WTC11 (cell line): ENCODE measurements at regions not wholly inside any gene's neighbourhood (a gene's known extent, or its start where the extent isn't known, plus 50 kb on each side); places are given as distances from the start of the nearest gene placed in this dataset.

ENCODE experiments used
- ATAC-seq: fragments of 200-7000 bp; cut with Tn5 transposase; 2 replicates; pipeline ENCODE4 v1.10.0; 2021; ENCODE audit warnings: mild to moderate bottlenecking, moderate library complexity
- CTCF ChIA-PET: fragments of 300-600 bp; sonication (Branson Sonifier 250); formaldehyde crosslinking; loops from one replicate; lab custom pipeline; 2021; ENCODE audit warnings: antibody characterized with exemption; lab: Charles Lee
- POLR2A ChIA-PET: fragments of 350-600 bp; sonication (Branson Sonifier 250); formaldehyde crosslinking; loops from one replicate; lab custom pipeline; 2021; ENCODE audit warnings: antibody characterized with exemption; lab: Charles Lee
- DNase-seq: peaks from one replicate; pipeline ENCODE4 v3.0.0; 2021; ENCODE audit warnings: low spot score
- H3K27ac Mint-ChIP-seq: 2 replicates; pipeline ENCODE4 v1.8.0; 2021; ENCODE audit warnings: mixed read lengths
- H3K27me3 Mint-ChIP-seq: 2 replicates; pipeline ENCODE4 v1.8.0; 2021; ENCODE audit warnings: low read depth, mild to moderate bottlenecking, moderate library complexity, mixed read lengths
- H3K36me3 Mint-ChIP-seq: 2 replicates; pipeline ENCODE4 v1.8.0; 2021; ENCODE audit warnings: mixed read lengths
- H3K4me1 Mint-ChIP-seq: 2 replicates; pipeline ENCODE4 v1.8.0; 2022; ENCODE audit warnings: mixed read lengths
- H3K4me3 Mint-ChIP-seq: 2 replicates; pipeline ENCODE4 v1.8.0; 2021; ENCODE audit warnings: mild to moderate bottlenecking, moderate library complexity, mixed read lengths
- H3K9me3 Mint-ChIP-seq: 2 replicates; pipeline ENCODE4 v1.8.0; 2021; ENCODE audit warnings: mixed read lengths
- CBFB ChIP-seq: sonication (generic); formaldehyde crosslinking; IDR thresholded peaks from 2 replicates; pipeline ENCODE4 v1.8.1; 2022; ENCODE audit warnings: mild to moderate bottlenecking, low read depth, missing genetic modification reagents
- CTCF ChIP-seq: fragments of 200-600 bp; IDR thresholded peaks from 2 replicates; pipeline ENCODE4 v1.8.0; 2022; ENCODE audit warnings: antibody characterized with exemption
- E2F5 ChIP-seq: sonication (generic); formaldehyde crosslinking; IDR thresholded peaks from 2 replicates; pipeline ENCODE4 v1.8.1; 2022; ENCODE audit warnings: mild to moderate bottlenecking, moderate library complexity, missing genetic modification reagents
- EMX1 ChIP-seq: fragments of 250-450 bp; sonication (Bioruptor Pico); IDR thresholded peaks from 2 replicates; pipeline ENCODE4 v1.8.0; 2021; ENCODE audit warnings: mild to moderate bottlenecking
- FOXP4 ChIP-seq: sonication (generic); formaldehyde crosslinking; IDR thresholded peaks from 2 replicates; pipeline ENCODE4 v1.8.0; 2022; ENCODE audit warnings: mild to moderate bottlenecking, missing genetic modification reagents
- IRF2 ChIP-seq: sonication (generic); formaldehyde crosslinking; IDR thresholded peaks from 2 replicates; pipeline ENCODE4 v1.8.0; 2022; ENCODE audit warnings: low read depth, missing genetic modification reagents, borderline replicate concordance
- MLX ChIP-seq: sonication (generic); formaldehyde crosslinking; IDR thresholded peaks from 2 replicates; pipeline ENCODE4 v1.8.1; 2023; ENCODE audit warnings: mild to moderate bottlenecking, missing genetic modification reagents, moderate library complexity
- RELA ChIP-seq: sonication (generic); formaldehyde crosslinking; IDR thresholded peaks from 2 replicates; pipeline ENCODE4 v1.8.1; 2022; ENCODE audit warnings: missing genetic modification reagents, mild to moderate bottlenecking, borderline replicate concordance
- SMAD3 ChIP-seq: sonication (generic); formaldehyde crosslinking; IDR thresholded peaks from 2 replicates; pipeline ENCODE4 v1.8.0; 2022; ENCODE audit warnings: missing genetic modification reagents, mild to moderate bottlenecking, borderline replicate concordance
- TCF7 ChIP-seq: sonication (generic); formaldehyde crosslinking; IDR thresholded peaks from 2 replicates; pipeline ENCODE4 v1.8.0; 2022; ENCODE audit warnings: mild to moderate bottlenecking, low read depth, missing genetic modification reagents, moderate library complexity
- USF2 ChIP-seq: sonication (generic); formaldehyde crosslinking; IDR thresholded peaks from 2 replicates; pipeline ENCODE4 v1.8.1; 2023; ENCODE audit warnings: mild to moderate bottlenecking, missing genetic modification reagents, moderate library complexity
- ZMAT4 ChIP-seq: fragments of 250-450 bp; sonication (Bioruptor Pico); IDR thresholded peaks from 2 replicates; pipeline ENCODE4 v1.9.0; 2021; ENCODE audit warnings: mild to moderate bottlenecking
- ZNF232 ChIP-seq: sonication (generic); formaldehyde crosslinking; IDR thresholded peaks from 2 replicates; pipeline ENCODE4 v1.8.0; 2022; ENCODE audit warnings: mild to moderate bottlenecking, missing genetic modification reagents
- ZNF425 ChIP-seq: fragments of 250-450 bp; sonication (Bioruptor Pico); conservative IDR thresholded peaks from 2 replicates; pipeline ENCODE4 v1.9.0; 2021; ENCODE audit warnings: mild to moderate bottlenecking

GRCh38 chr10:78974617-78975317 is 94.0 kb upstream of the ZMIZ1 start (continued):
- TF ChIP-seq CTCF = peak; percentile 48; the same call in 1 of the 2 replicates
- no peak for TF ChIP-seq E2F5 (CRISPR knock-in tag)
- TF ChIP-seq FOXP4 (CRISPR knock-in tag) = no peak
- TF ChIP-seq SMAD3 (CRISPR knock-in tag) = 0 out of 2 replicates have a peak, but pooled peaks have one; percentile 59
- no peak for TF ChIP-seq ZMAT4
- no peak for TF ChIP-seq MLX
- TF ChIP-seq ZNF425 (CRISPR knock-in tag) = no peak
- TF ChIP-seq IRF2 (CRISPR knock-in tag) = no peak
- TF ChIP-seq ZNF232 = no peak
- no peak for TF ChIP-seq EMX1

GRCh38 chr10:78975926-78976325 is 92.8 kb upstream of the ZMIZ1 start:
- Mint-ChIP-seq H3K9me3 (no peaks in the 10 kb centered on the region), H3K27me3 (peaks cover 6% of the 10 kb centered on the region), H3K36me3 (no peaks in the 10 kb centered on the region), H3K4me3 (no peak overlapping the region), H3K27ac (no peak overlapping the region), H3K4me1 (peaks cover 39% of the 10 kb centered on the region)
- TF ChIP-seq TCF7 (CRISPR knock-in tag) (no peak), CBFB (CRISPR knock-in tag) (no peak), RELA (CRISPR knock-in tag) (no peak), USF2 (no peak)
- ATAC-seq (no peak), DNase-seq (no peak)
- ChIA-PET POLR2A (no interaction called here), CTCF (interaction anchor here (1.2 to 1.4 kb wide), 2 partner anchors 17 to 157 kb away, joined by 3 read pairs; no protein-coding TSS in a partner anchor)
